22Rv1 (cell line): ENCODE measurements at regions not wholly inside any gene's neighbourhood (a gene's known extent, or its start where the extent isn't known, plus 50 kb on each side); places are given as distances from the start of the nearest gene placed in this dataset.

Experiments
- CTCF ChIP-seq: fragments of 450-650 bp; IDR thresholded peaks from 2 replicates; pipeline ENCODE4 v1.5.1; 2017; ENCODE audit warnings: mild to moderate bottlenecking
- ZFX ChIP-seq: fragments of 450-650 bp; IDR thresholded peaks from 2 replicates; pipeline ENCODE4 v1.6.1; 2017; ENCODE audit warnings: antibody characterized with exemption, borderline replicate concordance

GRCh38 chr3:127411083-127411727 lies 123.4 kb upstream of the PRR20G start:
- TF ChIP-seq CTCF (no peak), ZFX (no peak)
